Stimulated activated CD8-positive, alpha-beta memory T cell treated with anti-CD3 and anti-CD28 coated beads, Interleukin-12 subunit alpha, Interleukin-12 subunit beta, amount 100 ng/mL, for 1 hour (primary cell): ENCODE measurements at regions not wholly inside any gene's neighbourhood (a gene's known extent, or its start where the extent isn't known, plus 50 kb on each side); places are given as distances from the start of the nearest gene placed in this dataset.

Experiments
- DNase-seq: peaks from one replicate; pipeline ENCODE4 v3.0.0-alpha.2; 2020; ENCODE audit warnings: low read depth

DNA sequence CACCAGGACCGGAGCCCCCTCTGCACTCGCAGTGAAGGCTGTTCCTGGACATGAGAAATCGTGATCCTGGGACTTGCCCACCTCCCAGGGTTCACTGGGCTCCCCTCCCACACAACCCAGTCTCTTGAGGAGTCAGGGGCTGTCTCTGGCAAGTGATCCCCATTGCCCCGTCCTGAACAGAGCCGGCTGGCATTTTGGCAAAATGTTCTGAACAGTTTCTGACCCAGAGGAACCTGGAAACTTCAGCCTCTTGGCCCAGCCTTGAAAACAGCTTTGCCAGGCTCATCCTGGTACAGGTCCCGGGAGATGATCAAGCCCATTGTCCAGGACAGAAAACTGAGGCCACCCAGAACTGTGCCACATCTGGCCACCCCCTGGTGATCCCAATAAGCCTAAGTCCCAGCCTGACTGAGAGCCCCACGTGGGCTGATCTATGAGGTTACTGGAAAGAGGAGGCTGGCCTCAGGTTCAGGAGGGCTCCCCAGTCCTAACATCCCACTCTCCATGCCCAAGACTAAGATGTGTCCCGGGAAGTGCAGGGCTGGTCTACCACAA, 115.7 kb downstream of the OAT start:
- no peak for DNase-seq

DNA sequence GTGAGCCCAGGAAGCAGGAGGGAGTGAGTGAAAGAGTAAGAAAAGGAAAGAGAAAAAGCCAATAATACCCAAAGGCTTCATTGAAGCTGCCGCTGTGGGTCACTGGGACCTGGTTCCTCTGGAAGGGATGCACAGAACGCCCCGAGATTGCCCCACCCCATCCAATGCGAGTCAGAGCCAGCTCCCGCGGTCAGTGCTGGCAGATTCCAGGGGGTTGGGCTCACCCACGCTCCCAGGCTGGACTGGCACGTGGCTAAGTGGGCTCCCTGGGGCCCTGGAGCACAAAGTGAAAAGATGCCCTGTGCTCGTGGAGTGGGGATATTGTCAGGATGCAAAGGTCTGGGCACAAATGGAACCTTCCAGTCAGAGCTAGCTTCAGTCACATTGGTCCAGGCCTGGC, 117.0 kb downstream of the OAT start:
- DNase-seq, result no peak

- no peak for DNase-seq
Observed at GRCh38 chr10:124300735-124301134, 118.0 kb downstream of the OAT start.

- no peak for DNase-seq
Observed at GRCh38 chr10:124300224-124300623, 118.5 kb downstream of the OAT start.

GRCh38 chr10:124299696-124300095, 119.0 kb downstream of the OAT start:
- no peak for DNase-seq

DNA sequence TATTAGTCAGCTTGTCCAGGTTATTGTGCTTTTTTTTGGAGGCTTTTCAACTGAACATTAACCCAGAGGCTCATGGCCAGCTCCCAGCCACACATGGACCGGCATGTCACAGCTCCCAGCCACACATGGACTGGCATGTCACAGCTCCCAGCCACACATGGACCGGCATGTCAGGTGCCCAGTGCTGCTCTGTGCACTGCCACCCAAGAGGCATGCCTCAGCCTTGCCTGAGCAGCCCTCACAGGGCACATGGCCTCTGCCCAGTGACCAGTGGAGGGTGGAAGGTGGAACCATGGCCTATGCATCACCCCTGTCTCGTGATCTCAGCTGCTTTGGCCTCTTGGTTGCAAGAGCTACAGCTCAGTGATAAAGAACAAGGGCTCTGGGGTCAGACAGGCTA, 119.8 kb downstream of the OAT start:
- no peak for DNase-seq

GRCh38 chr10:124296813-124297788, 121.6 kb downstream of the OAT start:
- DNase-seq, result no peak

DNA sequence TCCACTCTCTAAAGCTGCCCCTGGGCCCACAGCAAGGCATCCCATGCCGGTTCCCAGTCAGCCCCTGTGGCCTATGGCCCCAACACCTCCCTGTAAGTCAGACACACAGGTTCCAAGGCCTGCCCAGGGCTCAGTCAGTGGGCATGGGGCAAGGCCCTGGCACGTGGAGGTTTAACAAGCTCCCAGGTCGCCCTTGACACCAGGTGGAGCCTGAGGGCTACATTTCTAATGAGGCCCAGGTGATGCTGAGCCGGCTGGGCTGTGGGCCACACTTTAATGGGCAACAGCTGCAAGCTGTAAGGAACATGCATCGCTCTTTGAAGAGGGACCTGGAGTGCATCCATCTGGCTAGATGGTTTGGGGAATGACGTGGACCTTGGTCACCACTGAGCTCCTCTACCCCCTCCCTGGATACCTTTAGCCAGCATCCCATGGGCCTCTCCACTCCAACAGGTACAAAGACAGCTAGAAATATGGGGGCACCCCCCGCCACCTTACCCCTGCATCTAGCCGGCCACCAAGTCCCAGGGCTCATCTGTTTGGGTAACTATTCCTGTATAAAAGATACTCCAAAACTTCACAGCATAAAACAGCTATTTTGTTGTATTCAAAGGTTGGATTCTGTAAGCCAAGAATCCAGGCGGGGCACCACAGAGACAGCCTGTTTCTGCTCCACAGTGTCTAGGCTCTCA, 122.5 kb downstream of the OAT start:
- DNase-seq, result no peak

DNA sequence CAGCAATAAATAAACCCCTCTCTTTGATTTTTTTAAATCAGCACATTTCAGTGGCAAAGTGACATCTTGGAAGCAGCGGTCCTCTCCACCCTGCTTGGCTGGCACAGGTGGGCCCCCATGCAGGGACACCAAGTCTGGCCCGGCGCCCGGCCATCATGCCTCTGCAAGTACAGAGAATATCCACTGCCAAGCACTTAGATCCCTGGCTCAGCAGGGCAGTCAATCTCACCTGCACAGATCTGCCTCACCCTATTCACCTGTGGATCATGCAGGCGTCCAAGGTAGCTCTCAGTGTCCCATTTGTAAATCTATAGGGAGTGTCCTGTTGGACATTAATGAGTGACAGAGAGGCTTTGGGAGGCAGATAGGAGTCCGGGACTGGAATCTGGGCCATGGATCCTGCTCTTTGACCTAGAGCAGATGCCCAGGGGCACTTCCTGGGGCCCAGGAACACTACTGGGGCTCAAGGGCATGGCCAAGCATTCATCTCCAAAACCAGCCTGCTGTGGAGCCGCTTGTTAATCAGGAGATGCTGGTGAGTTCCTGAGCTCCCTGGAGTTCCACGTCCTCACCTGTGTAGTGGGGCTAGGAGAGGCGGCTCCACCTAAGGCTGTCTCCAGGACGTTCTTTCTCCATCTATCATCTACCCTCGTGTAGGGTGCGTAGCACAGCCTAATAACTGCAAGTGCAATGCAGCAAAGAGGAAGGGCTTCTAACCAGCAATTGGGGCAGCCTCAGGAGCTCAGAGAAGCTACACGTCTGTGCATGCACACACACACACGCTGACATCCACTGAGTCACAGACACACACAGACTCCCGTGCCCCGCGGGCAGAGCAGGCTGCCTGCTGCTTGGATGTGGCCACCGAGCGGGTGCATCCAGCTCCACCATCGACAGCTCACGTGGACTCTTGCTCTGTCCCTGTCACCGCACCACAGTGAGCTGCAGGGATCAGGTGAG, 123.6 kb downstream of the OAT start:
- DNase-seq, result no peak

DNA sequence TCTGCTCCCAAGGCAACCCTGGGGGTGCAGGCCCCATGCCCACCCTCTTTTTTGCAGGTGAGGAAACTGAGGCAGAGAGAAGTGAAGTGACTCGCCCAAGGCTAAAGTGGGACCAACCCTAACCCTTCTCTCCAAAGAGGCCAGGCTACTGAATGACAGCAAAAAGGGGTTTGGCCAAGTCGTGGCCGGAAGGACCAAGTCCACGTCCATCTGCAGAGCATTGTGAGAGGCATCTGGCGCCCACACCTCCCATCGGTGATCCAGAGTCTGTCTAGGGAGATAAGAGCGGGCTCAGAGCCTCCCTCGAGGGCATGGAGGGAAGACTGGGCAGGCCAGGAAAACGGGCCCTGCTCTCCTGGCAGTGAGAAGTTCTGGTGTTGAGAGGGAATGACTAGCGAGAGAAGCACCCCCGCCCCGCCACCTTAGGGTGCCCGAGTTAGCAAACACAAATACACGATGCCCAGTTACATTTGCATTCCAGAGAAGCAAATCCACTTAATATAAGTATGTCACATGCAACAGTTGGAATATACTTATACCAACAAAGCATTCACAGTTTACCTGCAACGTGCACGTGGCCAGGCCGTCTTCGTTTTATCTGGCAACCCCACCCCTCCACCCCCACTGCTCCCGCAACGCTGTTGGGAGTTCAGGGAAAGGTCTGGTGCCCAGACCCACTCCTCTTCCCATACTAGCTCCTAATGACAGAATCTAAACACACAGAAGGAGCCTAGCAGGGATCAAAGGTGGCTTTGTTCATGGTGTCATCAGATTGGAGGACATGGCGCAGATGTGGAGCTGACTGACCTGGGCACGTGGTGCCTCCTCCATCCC, 124.9 kb downstream of the OAT start:
- DNase-seq, result no peak

GRCh38 chr10:124292911-124293615, 125.7 kb downstream of the OAT start:
- DNase-seq, result no peak

- DNase-seq, result no peak
Observed at GRCh38 chr10:124291001-124291701, 127.6 kb downstream of the OAT start.

GRCh38 chr10:124289851-124290795, 128.6 kb downstream of the OAT start:
- DNase-seq, result no peak

DNA sequence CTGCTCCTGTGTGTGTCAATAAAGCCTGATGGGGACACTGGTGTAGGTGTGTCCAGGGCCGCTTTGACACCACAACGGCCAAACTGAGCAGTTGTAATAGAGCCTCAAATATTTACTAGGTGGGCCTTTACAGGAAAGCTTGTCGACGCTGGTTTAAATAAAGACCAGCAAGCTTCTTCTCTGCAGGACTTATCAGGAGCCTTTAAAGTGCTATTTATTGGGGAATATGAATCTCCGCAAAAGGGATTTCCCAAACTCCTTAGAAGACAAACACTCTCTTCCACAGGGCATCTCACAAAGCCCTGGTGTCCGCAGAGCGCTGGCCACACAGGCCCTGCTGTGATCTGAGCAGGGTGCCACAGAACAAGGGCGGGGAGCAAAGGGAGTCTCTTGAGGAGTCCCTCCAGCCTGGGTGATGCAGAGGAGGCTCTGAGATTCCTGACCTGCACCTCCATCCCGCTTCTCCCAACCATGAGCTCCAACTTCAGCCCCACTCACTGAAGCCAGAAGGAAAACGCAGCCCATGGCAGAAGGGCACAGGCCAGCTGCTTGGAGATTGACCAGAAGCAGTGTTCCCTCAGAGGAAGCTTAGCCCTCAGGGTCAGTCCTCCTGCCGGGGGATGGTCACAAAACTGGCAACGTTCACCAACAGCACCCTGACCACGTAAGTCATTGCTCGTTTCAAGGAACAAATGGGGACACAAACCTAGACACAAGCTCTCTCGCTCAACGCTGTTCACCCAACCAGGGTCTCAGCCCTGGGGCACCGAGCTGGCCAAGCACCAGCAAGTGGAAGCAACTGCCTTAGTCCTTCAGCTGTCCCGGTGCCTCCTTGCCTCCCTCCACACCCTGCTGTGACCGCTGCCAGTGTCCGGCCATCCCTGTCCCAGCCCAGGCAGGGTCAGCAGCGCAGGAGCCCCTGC, 129.5 kb downstream of the OAT start:
- no peak for DNase-seq

- DNase-seq, result no peak
Observed at GRCh38 chr10:124288486-124288885, 130.2 kb downstream of the OAT start.

DNA sequence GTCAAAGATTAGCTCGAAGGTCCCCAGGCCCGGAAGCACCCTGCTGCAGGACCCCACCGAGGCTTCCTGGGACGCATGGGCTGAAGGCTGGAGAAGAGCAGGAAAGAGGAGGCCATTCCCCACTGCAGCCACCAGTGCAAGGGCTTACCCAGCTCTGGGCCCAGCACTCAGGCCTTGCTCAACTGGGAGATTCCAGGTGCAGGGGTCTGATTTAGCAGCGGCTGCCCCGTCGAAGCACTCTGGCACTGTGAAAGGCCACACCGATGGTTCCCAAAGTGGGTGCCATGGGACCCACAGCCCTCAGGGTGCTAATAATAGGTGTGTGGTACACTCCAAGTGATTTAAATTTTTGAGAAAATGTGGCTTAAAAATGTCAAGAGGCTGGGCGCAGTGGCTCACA, 130.9 kb downstream of the OAT start:
- no peak for DNase-seq

DNA sequence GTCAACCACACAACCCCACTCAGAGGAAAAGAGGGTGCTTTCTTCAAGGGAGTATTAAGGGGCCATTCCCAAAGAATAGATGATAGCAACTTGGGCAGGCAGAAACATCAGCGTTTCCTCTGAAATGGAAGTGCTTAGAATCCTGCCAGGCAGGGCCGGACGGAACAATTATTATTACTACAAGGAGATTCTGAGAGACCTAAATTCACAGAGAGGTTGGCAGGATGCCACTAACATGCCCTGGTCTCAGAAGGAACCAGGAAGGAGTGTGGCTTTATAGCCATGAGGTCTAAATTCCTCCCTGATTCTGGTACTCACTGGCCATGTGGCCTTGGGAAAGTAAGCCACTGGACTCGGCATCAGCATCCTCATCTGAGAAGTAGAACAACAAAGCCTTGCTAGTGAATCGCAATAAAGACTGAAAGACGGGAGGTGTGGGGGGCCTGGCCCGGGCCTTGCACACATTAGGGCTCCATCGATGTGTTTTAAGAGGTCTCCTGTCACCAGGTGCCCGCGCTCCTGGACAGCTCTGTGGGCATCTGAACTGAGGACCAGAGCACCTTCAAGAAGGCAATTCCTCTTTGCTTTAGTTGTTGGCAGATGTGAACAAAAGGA, 131.5 kb downstream of the OAT start:
- DNase-seq, result no peak
